Uterus (tissue), 3 donors: ENCODE measurements at regions not wholly inside any gene's neighbourhood (a gene's known extent, or its start where the extent isn't known, plus 50 kb on each side); places are given as distances from the start of the nearest gene placed in this dataset.

Experiments
- DNase-seq, 2 donors: peaks; one replicate each; pipeline ENCODE4 v3.0.0-alpha.2; 2019 to 2020
- H3K27ac ChIP-seq, 2 donors: fragments of 200-600 bp; sonication (generic); 1 replicate in 1 of 2; 2 replicates in 1 of 2; pipeline ENCODE4 v1.5.1; 2016 to 2018
- H3K27me3 ChIP-seq, 2 donors: fragments of 200-600 bp; sonication (generic); one replicate each; pipeline ENCODE4 v1.5.1; 2018 to 2019; ENCODE audit warnings: control low read depth in 1 of 2
- H3K36me3 ChIP-seq, 2 donors: fragments of 200-600 bp; sonication (generic); one replicate each; pipeline ENCODE4 v1.5.1; 2019; ENCODE audit warnings: control low read depth in 1 of 2
- H3K4me1 ChIP-seq, 2 donors: fragments of 200-600 bp; sonication (generic); one replicate each; pipeline ENCODE4 v1.5.1; 2018 to 2019; ENCODE audit warnings: control low read depth in 1 of 2
- H3K4me3 ChIP-seq, 2 donors: fragments of 200-600 bp; sonication (generic); 1 replicate in 1 of 2; 2 replicates in 1 of 2; pipeline ENCODE4 v1.5.1; 2018 to 2019; ENCODE audit warnings: mild to moderate bottlenecking in 1 of 2
- H3K9me3 ChIP-seq, 2 donors: fragments of 200-600 bp; sonication (generic); one replicate each; pipeline ENCODE4 v1.5.1; 2019; ENCODE audit warnings: control low read depth in 1 of 2
- CTCF ChIP-seq, 4 experiments: fragments of 200-600 bp in 2 of 4; fragments of 450-650 bp in 2 of 4; sonication (generic) in 2 of 4; IDR thresholded peaks; one replicate each; pipeline ENCODE4 v1.5.1; 2016 to 2019; ENCODE audit warnings: antibody characterized with exemption in 4 of 4, mild to moderate bottlenecking in 2 of 4, moderate library complexity in 1 of 4
- POLR2A ChIP-seq, 2 donors: fragments of 450-650 bp; IDR thresholded peaks; one replicate each; pipeline ENCODE4 v1.6.1; 2016; ENCODE audit warnings: antibody characterized with exemption in 2 of 2, mild to moderate bottlenecking in 1 of 2, moderate library complexity in 1 of 2
- intact Hi-C: fragments of 100-400 bp; cut with DNase I; formaldehyde crosslinking; loops from one replicate; pipeline ENCODE4 v1.15.1; 2023; ENCODE audit warnings: low total_unique reads
- donor health status: DM: yes; HTN: yes; CAD: no.

- H3K9me3 ChIP-seq, result no peaks in the 10 kb centered on the region
- H3K27me3 ChIP-seq, result no peaks in the 10 kb centered on the region
- TF ChIP-seq POLR2A (IDR thresholded peaks at IDR 0.05) (no peak), CTCF (IDR thresholded peaks at IDR 0.05) (no peak)
- intact Hi-C loops, result no loop called here
- H3K27ac ChIP-seq, result no peak overlapping the region
- H3K36me3 ChIP-seq, result no peaks in the 10 kb centered on the region
- no peak overlapping the region for H3K4me3 ChIP-seq
- no peaks in the 10 kb centered on the region for H3K4me1 ChIP-seq
- DNase-seq, result no peak
These were observed 522.5 kb downstream of the ETV1 start for GRCh38 chr7:13466874-13467547.

- no peak for DNase-seq
- H3K9me3 ChIP-seq, result no peaks in the 10 kb centered on the region
- no peak overlapping the region for H3K27ac ChIP-seq
- no peaks in the 10 kb centered on the region for H3K36me3 ChIP-seq
- intact Hi-C loops, result no loop called here
- H3K27me3 ChIP-seq, result no peaks in the 10 kb centered on the region
- no peak overlapping the region for H3K4me3 ChIP-seq
- no peaks in the 10 kb centered on the region for H3K4me1 ChIP-seq
- TF ChIP-seq POLR2A (IDR thresholded peaks at IDR 0.05) (no peak), CTCF (IDR thresholded peaks at IDR 0.05) (no peak)
These were observed 512.5 kb downstream of the ETV1 start for GRCh38 chr7:13476881-13477444.

GRCh38 chr7:13489386-13489785 lies 500.1 kb downstream of the ETV1 start:
- Histone ChIP-seq H3K9me3 (no peaks in the 10 kb centered on the region), H3K27me3 (no peaks in the 10 kb centered on the region), H3K4me1 (no peaks in the 10 kb centered on the region), H3K27ac (no peak overlapping the region), H3K4me3 (no peak overlapping the region), H3K36me3 (no peaks in the 10 kb centered on the region)
- intact Hi-C loops, result no loop called here
- no peak for DNase-seq
- TF ChIP-seq POLR2A (IDR thresholded peaks at IDR 0.05) (no peak), CTCF (IDR thresholded peaks at IDR 0.05) (no peak)

- Histone ChIP-seq H3K4me1 (no peaks in the 10 kb centered on the region), H3K36me3 (no peaks in the 10 kb centered on the region), H3K27ac (no peak overlapping the region), H3K4me3 (no peak overlapping the region), H3K27me3 (no peaks in the 10 kb centered on the region), H3K9me3 (no peaks in the 10 kb centered on the region)
- intact Hi-C loops, result no loop called here
- no peak for DNase-seq
- no peak for TF ChIP-seq POLR2A (IDR thresholded peaks at IDR 0.05)
- TF ChIP-seq CTCF (IDR thresholded peaks at IDR 0.05), result no peak
These were observed 492.5 kb downstream of the ETV1 start for GRCh38 chr7:13496976-13497375.

GRCh38 chr7:13508586-13508985 lies 480.9 kb downstream of the ETV1 start:
- Histone ChIP-seq H3K27ac (no peak overlapping the region), H3K4me1 (no peaks in the 10 kb centered on the region), H3K27me3 (no peaks in the 10 kb centered on the region), H3K4me3 (no peak overlapping the region), H3K36me3 (no peaks in the 10 kb centered on the region), H3K9me3 (no peaks in the 10 kb centered on the region)
- intact Hi-C loops, result no loop called here
- TF ChIP-seq POLR2A (IDR thresholded peaks at IDR 0.05) (no peak), CTCF (IDR thresholded peaks at IDR 0.05) (no peak)
- no peak for DNase-seq
